ENCODE measurements at regions not wholly inside any gene's neighbourhood (a gene's known extent, or its start where the extent isn't known, plus 50 kb on each side); places are given as distances from the start of the nearest gene placed in this dataset.

- Histone ChIP-seq H3K9me3 (ENCODE audit: insufficient read depth, low read depth, low read length) (no peaks in the 10 kb centered on the region), H3K4me1 (ENCODE audit: insufficient read depth, low read length) (no peaks in the 10 kb centered on the region), H4K20me1 (ENCODE audit: insufficient read depth, low read length) (no peaks in the 10 kb centered on the region), H3K9ac (ENCODE audit: low read length) (no peak overlapping the region), H3K36me3 (ENCODE audit: insufficient read depth, low read length) (no peaks in the 10 kb centered on the region), H3K4me2 (ENCODE audit: low read length) (no peak overlapping the region), H3K27ac (ENCODE audit: low read depth, low read length) (no peak overlapping the region), H3K79me2 (ENCODE audit: insufficient read depth, low read length) (no peaks in the 10 kb centered on the region), H2AFZ (ENCODE audit: low read depth, low read length) (no peak overlapping the region), H3K27me3 (ENCODE audit: insufficient read depth, low read length) (no peaks in the 10 kb centered on the region), H3K4me3 (ENCODE audit: insufficient read depth, low read depth, low read length) (no peak overlapping the region)
- no peaks in the 10 kb centered on the region for H3K36me3 Mint-ChIP-seq (ENCODE audit: low read depth, unreplicated experiment)
- FAIRE-seq = no peak
- no peak for DNase-seq (ENCODE audit: low read depth)
- no peak overlapping the region for H3K27ac Mint-ChIP-seq (ENCODE audit: unreplicated experiment)
- TF ChIP-seq CTCF (IDR thresholded peaks at IDR 0.05; ENCODE audit: insufficient read depth, low read depth, low read length) = no peak
- no peak for TF ChIP-seq EZH2 (IDR thresholded peaks at IDR 0.05; ENCODE audit: insufficient read depth, low read length)
- H3K4me1 Mint-ChIP-seq (ENCODE audit: low read depth, unreplicated experiment) = peaks cover 3% of the 10 kb centered on the region
- no peaks in the 10 kb centered on the region for H3K27me3 Mint-ChIP-seq (ENCODE audit: low read depth, unreplicated experiment)
- no peak overlapping the region for H3K4me3 Mint-ChIP-seq (ENCODE audit: unreplicated experiment)
- no peaks in the 10 kb centered on the region for H3K9me3 Mint-ChIP-seq (ENCODE audit: unreplicated experiment)
Measured at GRCh38 chr3:176934698-176935097, 262.6 kb downstream of the TBL1XR1 start.

GRCh38 chr3:176933704-176934103, 263.6 kb downstream of the TBL1XR1 start:
- Histone ChIP-seq H4K20me1 (ENCODE audit: insufficient read depth, low read length) (no peaks in the 10 kb centered on the region), H2AFZ (ENCODE audit: low read depth, low read length) (no peak overlapping the region), H3K36me3 (ENCODE audit: insufficient read depth, low read length) (no peaks in the 10 kb centered on the region), H3K79me2 (ENCODE audit: insufficient read depth, low read length) (no peaks in the 10 kb centered on the region), H3K4me3 (ENCODE audit: insufficient read depth, low read depth, low read length) (no peak overlapping the region), H3K27ac (ENCODE audit: low read depth, low read length) (no peak overlapping the region), H3K9me3 (ENCODE audit: insufficient read depth, low read depth, low read length) (no peaks in the 10 kb centered on the region), H3K4me1 (ENCODE audit: insufficient read depth, low read length) (no peaks in the 10 kb centered on the region), H3K27me3 (ENCODE audit: insufficient read depth, low read length) (no peaks in the 10 kb centered on the region), H3K9ac (ENCODE audit: low read length) (no peak overlapping the region), H3K4me2 (ENCODE audit: low read length) (no peak overlapping the region)
- Mint-ChIP-seq H3K36me3 (ENCODE audit: low read depth, unreplicated experiment) (no peaks in the 10 kb centered on the region), H3K4me3 (ENCODE audit: unreplicated experiment) (no peak overlapping the region), H3K27me3 (ENCODE audit: low read depth, unreplicated experiment) (no peaks in the 10 kb centered on the region), H3K9me3 (ENCODE audit: unreplicated experiment) (no peaks in the 10 kb centered on the region), H3K4me1 (ENCODE audit: low read depth, unreplicated experiment) (peaks cover 3% of the 10 kb centered on the region), H3K27ac (ENCODE audit: unreplicated experiment) (no peak overlapping the region)
- FAIRE-seq = no peak
- TF ChIP-seq EZH2 (IDR thresholded peaks at IDR 0.05; ENCODE audit: insufficient read depth, low read length) = no peak
- TF ChIP-seq CTCF (IDR thresholded peaks at IDR 0.05; ENCODE audit: insufficient read depth, low read depth, low read length) = no peak
- DNase-seq (ENCODE audit: low read depth) = no peak

GRCh38 chr3:176932433-176932832, 264.8 kb downstream of the TBL1XR1 start:
- H3K4me1 Mint-ChIP-seq (ENCODE audit: low read depth, unreplicated experiment) = peaks cover 1% of the 10 kb centered on the region
- Histone ChIP-seq H3K4me3 (ENCODE audit: insufficient read depth, low read depth, low read length) (no peak overlapping the region), H3K9me3 (ENCODE audit: insufficient read depth, low read depth, low read length) (no peaks in the 10 kb centered on the region), H2AFZ (ENCODE audit: low read depth, low read length) (no peak overlapping the region), H3K9ac (ENCODE audit: low read length) (no peak overlapping the region), H4K20me1 (ENCODE audit: insufficient read depth, low read length) (no peaks in the 10 kb centered on the region), H3K27me3 (ENCODE audit: insufficient read depth, low read length) (no peaks in the 10 kb centered on the region), H3K4me1 (ENCODE audit: insufficient read depth, low read length) (no peaks in the 10 kb centered on the region), H3K27ac (ENCODE audit: low read depth, low read length) (no peak overlapping the region), H3K36me3 (ENCODE audit: insufficient read depth, low read length) (no peaks in the 10 kb centered on the region), H3K79me2 (ENCODE audit: insufficient read depth, low read length) (no peaks in the 10 kb centered on the region), H3K4me2 (ENCODE audit: low read length) (no peak overlapping the region)
- H3K27me3 Mint-ChIP-seq (ENCODE audit: low read depth, unreplicated experiment) = no peaks in the 10 kb centered on the region
- no peaks in the 10 kb centered on the region for H3K36me3 Mint-ChIP-seq (ENCODE audit: low read depth, unreplicated experiment)
- no peak overlapping the region for H3K27ac Mint-ChIP-seq (ENCODE audit: unreplicated experiment)
- no peak for FAIRE-seq
- TF ChIP-seq CTCF (IDR thresholded peaks at IDR 0.05; ENCODE audit: insufficient read depth, low read depth, low read length) = no peak
- no peak for TF ChIP-seq EZH2 (IDR thresholded peaks at IDR 0.05; ENCODE audit: insufficient read depth, low read length)
- DNase-seq (ENCODE audit: low read depth) = no peak
- H3K4me3 Mint-ChIP-seq (ENCODE audit: unreplicated experiment) = no peak overlapping the region
- no peaks in the 10 kb centered on the region for H3K9me3 Mint-ChIP-seq (ENCODE audit: unreplicated experiment)

All from astrocyte (in vitro differentiated cells and primary cell).